HG02870 (cell line): ENCODE measurements at regions not wholly inside any gene's neighbourhood (a gene's known extent, or its start where the extent isn't known, plus 50 kb on each side); places are given as distances from the start of the nearest gene placed in this dataset.
A peak's percentile ranks its signal among the peaks of the same experiment; 100 is the strongest.

Experiments
- ATAC-seq: cut with Tn5 transposase; IDR thresholded peaks from one replicate; pipeline ENCODE4 v1.9.1; 2021; ENCODE audit warnings: mild to moderate bottlenecking, moderate library complexity; ENCODE audit not compliant: unreplicated experiment

DNA sequence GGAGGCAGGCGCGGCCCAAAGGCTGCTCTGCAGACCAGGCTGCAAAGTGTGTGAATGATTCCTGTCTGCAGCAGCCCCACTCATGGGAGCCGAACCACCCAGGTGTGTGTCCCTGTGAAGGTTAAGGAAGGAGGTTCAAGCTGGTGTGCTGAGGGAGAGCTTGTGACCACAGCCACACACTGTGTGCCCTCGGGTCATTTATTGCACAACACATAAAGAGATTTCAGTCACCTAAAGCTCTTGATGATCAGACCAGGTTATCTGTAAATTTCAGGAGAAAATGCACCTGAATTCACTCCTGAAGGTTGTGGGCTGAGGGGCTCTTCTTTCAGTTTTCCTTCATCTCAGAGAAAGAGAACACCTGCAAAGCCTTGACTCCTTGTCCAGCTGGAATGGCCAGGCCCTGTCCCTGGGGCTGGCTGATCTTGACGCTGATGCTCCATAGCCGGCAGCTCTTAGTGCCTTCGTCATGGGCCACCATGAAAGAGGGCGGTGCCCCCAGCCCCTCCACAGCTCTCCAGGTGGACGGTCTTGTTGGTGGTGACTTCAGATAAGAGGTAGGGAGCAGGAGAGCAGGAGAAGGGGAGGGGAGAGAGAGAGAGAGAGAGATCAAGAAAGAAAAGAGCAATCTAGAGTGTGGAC lies 110.8 kb upstream of the C1QTNF9B start:
- no peak for ATAC-seq

DNA sequence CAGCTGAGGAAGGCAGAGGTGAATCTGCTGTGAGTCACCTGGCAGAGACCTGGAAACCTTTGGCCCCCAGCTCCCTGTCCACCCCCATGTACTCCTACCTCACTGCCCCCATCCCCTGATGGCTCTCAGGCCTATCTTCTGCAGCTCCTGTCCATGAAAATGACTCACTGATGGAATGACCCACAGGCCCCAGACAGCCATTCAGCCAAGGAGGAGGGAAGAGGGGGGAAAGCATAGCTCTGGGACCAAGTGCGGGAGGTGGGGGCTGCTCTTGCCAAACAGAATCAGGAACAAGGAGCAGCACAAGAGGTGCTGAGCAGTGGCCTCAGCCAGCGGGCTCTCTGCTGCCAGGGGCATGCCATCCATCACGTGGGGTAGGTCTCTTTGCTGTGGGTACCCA lies 111.4 kb upstream of the C1QTNF9B start:
- ATAC-seq, result no peak

DNA sequence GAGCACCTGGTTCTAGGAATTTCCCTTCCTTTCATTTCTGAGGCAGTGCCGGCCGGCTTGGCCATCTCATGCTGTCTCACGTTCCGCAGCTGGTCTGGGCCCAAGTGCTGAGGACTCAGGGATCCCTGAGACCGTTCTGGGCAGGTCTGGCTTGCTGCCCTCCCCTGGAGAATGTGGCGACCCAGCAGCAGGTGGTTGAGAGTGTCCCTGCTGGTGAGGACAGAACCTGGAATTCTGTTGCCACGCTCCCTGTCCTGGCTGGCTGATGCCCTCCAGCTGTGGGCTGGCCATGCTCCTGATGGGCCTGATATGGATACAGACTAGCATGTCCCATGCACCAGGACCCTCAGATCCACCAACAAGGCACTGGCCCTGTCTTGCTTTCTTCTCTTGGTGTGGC lies 114.0 kb upstream of the C1QTNF9B start:
- ATAC-seq, result no peak

DNA sequence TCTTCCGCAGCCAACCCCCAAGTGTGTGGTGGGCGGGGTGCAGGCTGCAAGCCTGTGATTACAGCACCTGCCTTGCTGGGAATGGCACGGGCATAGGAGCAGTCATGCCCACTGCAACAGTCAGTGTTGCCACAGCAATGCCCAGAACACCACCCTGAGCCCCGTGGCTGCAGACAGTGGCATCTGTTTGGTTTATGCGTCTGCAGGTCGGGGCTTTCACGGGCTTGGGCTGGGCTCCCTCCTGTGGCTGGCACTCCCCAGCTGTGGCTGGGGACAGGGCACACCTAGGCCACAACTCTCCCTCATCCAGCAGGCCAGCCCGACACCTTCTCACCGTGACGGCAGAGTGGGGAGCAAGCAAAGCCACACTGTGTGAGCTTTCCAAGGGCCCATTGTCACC lies 115.3 kb upstream of the C1QTNF9B start:
- no peak for ATAC-seq

DNA sequence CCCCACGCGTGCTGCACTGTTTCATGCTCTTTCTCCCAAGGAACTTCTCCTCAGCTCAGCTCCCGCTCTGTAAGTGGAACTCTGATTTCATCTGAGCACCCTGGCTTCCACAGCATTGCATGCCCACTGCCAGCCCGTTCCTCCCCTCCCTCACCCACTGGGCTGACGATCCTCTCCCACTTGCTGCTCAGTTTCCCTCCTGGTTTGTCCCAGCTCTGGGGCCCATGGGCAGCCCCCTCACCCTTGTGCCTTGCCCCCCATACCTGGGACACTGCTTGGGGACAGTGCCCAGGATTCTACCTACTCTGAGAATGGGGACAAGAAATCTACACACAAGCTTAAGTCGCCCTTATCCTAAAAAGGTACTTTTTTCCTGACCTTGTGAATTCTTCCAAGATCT lies 115.9 kb upstream of the C1QTNF9B start:
- no peak for ATAC-seq

DNA sequence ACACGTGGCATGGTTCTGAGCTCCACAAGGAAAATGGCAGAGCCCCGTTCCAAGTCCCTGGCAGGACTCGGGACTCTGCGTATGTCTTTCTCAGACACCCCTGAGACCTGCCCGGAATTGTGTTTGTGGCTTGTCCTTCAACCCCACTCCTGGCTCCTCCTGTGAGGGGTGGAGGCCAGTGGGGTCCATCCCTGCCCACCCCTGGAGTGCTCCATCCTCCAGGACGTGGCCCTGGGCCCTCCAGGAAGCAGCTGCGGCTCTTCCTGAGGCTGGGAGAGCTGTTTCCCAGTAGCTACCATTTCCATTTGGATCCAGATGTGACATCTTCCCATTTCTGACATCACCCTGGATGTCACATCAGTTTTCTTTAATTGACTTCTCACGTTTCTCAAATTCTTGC lies 118.7 kb upstream of the C1QTNF9B start:
- no peak for ATAC-seq

DNA sequence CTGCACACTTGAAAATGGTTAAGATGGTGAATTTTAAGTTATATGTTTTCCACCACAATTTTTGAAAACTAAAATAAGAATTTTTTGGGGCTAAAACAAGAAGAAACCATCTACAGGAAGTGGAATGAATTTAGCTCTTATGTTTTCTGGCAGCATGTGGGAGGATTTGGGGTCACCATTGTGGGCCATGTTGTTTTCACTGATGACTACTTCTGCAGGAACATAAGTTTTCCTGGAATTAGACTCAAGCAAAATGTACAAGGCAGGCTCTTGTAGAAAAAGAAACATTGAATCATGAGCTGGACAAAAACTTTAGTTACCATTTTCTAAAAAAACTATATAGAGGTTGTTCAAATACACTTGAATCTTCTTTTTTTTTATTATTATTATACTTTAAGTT lies 125.3 kb upstream of the C1QTNF9B start:
- ATAC-seq, result no peak

DNA sequence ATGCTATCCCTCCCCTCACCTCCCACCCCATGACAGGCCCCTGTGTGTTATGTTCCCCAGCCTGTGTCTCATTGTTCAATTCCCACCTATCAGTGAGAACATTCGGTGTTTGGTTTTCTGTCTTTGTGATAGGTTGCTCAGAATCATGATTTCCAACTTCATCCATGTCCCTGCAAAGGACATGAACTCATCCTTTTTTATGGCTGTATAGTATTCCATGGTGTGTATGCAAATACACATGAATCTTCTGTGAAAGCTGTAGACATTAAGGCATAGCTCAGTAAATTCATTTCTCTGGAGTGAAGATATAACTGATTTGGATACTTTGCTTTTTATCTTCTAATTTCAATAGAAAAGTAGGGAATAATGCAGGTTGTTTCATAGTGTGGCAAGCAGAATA lies 125.8 kb upstream of the C1QTNF9B start:
- ATAC-seq, result no peak

DNA sequence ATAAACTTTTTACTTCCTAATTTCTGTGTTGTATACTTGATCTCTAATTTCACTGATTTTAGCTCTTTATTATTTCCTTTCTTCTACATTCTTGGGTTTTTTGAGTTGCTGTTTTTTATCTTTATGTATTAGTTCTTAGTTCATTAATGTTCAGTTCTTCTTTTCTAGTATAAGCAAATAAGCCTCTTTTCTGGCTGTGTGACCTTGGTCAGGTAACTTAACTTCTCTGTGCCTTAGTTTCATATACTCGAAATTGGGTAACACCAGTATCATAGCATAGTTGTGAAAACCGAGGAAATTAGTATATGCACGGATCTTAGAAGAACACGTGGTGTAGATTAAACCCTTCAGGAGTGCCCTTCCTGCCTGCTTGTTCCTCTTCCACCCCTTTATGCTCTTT lies 130.2 kb upstream of the C1QTNF9B start:
- ATAC-seq, result no peak

DNA sequence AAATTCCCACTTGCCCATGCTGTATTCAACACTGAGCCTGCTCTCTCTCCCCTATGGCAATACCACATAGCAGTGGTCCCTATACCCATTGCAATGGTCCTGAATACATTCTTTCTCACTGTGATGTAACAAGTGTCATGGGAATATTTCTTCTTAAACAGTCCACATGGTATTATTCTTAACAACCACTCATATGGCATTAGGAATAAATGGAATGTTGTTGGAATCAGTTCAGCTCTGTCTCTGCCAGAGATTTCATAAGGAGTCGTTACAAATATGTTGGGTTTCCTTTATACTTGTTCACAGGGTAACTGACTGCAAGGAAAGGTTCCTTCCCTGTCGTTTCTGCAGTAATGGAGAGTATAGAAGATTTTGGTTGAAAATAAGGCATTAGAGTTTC lies 128.3 kb upstream of the SPATA13 start:
- ATAC-seq, result no peak

DNA sequence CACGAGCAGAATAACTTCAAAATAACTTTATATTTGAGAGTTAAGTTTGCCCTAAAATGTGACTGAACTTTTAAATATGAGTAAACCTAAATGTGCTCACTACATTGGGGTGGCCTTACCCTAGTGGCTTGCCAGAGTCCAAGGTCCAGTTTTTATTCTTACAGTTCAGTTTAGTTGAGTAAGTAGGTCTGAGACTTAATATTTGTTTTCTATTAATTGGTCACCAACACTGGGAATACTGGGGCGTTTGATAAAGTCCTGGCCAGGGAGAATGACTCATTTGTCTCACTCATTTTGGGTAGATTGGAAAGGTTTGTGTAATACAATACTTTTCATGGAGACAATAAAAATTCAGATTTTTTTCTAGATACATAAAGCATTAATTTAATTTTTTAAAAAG lies 127.8 kb upstream of the SPATA13 start:
- no peak for ATAC-seq

DNA sequence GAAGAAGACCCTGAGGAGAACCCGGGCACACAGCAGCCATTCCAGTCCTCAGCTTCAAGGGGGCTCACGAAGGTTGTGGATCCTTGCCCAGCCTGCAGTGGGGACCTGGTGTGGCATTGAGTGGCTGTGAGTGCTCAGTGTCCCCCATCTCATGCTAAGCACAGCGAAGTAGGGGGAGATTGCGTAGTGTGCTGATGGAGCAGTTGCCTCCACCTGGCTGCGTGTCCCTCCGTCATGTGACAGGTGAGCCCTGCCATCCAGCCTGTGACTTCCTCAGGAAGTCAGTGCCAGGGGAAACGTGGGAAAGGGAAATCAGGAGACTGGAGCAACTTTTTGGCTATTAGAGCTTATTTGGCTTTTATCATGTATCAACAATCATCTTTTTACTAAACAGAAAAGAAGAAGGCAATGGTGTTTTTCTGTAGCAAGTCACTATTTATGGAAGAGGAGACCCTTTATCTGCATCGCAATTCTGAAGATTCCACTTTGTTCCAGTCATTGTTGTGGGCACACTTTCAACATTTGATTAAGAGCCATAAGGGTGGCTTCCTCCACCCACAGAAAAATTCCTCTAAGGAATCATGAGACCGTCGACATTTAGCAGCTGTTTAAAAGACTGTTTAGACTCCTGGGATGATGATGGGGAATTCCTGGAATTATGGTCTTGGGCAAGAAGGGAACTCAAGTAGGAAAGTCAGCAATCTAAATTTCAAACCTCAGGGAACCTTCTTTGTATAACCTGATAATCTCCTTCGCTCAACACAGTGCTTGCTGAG lies 126.8 kb upstream of the SPATA13 start:
- no peak for ATAC-seq

DNA sequence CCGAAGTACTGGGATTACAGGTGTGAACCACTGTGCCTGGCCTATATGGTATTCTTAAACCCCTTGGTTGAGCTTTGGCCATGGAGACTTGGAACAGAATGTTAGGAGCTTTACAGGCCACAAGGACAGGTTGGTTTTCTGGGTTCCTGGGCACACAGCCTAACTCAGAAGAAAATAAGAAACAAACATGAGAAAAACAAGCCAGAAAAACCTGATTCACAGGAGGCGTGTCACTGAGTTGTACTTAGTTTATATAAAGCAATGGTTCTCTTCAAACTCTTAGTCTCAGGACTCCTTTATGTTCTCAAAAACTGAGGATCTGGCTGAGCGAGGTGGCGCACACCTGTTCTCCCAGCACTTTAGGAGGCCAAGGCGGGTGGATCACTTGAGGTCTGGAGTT lies 125.1 kb upstream of the SPATA13 start:
- no peak for ATAC-seq

DNA sequence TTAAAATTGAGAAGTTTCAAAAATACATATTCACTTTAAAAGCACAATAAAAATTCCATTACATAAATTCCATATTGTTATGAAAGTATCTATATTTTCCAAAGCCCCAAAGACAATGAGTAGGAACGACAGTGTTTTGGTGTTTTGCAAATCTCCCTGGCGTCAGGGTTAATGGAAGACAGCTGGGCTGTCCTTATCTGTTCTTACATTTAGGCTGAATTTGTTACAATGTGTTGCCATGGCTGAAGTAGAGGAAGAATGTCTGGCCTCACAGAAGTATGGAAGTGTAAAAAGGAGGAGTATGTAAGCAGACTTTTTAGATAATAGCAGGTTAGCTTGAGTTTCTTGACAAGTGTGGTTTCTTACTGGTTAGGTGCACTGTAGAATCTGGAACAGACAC lies 124.4 kb upstream of the SPATA13 start:
- ATAC-seq, result no peak

DNA sequence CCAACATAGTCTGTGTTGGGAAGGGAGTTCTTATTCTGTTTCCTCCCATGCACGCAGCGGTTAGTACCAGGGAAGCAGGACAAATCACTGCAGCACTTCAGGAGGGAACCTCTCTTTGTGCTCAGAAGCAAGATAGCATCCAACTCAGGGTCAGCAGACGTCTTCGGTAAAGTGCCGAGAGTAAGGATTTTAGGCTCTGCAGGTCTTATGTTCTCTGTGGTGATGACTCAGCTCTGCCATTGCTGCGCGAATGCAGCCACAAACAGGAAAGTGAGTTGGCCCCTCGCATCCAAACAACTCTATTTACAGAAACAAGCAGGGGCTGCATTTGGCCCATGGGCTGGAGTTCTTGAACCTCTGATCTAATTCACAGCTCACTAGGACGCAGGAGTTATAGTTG lies 122.1 kb upstream of the SPATA13 start:
- ATAC-seq, result no peak

DNA sequence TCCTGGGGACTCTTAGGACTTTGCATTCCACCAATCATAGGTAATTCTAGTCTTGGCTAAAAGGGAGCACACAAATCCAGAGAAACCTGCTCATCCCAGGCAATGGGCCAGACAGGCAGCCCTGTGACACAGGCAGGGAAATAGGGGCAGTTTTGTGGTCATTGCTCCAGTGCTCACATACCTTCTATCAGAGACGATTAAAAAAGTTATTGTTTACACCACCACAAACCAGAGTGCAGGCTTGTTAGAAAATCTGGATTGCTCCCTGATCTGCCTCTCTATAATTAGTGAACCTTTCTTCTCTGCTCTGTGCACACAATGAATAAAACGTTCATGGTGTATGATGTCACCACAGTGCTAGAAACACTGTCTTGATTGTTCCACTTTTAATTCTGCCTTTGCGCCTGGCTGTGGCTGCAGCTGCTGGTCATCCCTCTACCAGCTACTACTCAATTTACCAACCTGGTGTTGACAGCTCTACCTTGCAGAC lies 121.6 kb upstream of the SPATA13 start:
- no peak for ATAC-seq

DNA sequence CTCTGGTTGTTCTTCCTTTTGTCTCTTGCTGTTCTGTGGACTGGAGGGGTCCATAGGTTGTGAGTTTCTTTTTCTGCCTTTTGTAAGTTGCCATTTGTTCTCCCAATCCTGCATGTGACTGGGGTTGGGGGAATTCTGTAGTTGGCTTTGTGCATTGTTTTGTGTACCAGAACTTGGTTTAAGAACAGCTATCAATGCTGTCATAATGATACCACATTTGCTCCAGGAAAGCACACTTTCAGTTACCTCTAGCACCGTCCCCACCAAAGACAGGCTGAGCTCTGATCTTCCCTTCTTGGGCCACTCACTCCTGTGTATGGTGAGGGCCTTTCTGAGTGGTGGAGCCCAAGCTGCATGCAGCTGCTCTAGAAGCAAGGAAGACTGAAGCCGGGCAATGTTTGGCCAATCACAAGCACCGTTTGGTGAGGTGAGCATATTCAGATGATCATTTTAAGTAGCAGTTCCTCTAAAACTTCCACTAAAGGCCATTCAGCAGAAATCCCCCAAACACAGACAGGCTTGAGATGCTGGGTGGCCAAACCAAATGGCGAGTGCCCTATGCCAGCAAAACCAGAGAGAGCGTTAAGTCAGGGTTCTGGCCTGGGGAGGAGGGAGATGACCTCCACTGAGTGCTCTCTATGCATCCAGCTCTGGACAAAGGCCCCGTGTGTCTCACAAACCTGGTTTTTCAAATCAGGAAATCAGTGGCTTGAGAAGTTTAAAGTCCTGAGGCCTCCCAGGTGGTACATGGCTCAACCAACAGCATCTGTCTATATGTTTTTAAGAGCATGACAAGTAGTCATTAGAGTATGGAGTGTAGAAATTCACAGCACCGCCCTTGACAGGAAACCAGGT lies 120.7 kb upstream of the SPATA13 start:
- ATAC-seq, result peak; percentile 82

DNA sequence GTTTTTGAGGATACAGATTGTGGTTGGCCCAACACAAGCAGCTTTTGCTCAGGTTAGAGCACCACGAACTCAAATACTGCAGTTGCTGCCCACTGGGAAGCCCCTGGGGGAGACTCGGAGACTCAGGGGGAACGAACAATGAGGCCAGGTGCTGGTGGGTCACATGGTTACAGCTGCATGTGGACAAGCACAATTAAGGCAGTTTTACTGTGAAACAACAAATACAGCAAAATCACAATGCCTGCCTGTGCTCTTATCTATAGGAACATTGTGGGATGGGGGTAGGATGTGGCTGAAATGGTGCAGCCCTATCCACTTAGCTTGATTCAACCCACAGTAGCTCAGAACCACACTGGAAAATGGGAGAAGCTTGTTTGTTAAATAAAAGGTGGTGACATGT lies 119.7 kb upstream of the SPATA13 start:
- ATAC-seq, result no peak

DNA sequence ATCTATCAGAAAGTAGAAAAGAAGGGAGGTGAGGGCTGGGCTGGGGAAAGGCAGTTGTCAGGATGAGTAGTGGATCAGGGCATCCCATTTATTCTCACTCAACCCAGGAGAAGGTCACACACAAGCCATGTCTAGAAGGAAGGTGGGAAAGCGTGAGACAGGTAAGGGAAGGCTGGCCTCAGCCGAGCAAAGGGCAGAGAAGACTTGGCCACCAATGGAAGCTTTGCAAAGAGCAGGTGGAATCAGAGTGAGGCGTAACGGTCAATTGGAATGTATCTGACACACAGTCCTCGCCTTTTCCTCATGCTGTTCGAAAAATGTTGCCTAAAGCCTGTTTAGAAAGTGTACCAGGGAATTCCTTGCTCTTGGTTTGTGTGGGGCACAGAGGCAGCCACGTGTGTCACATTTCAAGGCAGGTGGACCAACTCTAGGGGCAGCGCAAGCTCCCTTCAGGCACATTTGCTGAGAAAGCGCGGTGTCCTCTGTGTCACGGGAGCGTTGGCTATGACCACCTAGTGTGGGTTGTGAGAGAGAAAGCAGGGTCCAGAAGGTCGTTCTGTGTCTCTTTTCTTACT lies 118.8 kb upstream of the SPATA13 start:
- no peak for ATAC-seq

DNA sequence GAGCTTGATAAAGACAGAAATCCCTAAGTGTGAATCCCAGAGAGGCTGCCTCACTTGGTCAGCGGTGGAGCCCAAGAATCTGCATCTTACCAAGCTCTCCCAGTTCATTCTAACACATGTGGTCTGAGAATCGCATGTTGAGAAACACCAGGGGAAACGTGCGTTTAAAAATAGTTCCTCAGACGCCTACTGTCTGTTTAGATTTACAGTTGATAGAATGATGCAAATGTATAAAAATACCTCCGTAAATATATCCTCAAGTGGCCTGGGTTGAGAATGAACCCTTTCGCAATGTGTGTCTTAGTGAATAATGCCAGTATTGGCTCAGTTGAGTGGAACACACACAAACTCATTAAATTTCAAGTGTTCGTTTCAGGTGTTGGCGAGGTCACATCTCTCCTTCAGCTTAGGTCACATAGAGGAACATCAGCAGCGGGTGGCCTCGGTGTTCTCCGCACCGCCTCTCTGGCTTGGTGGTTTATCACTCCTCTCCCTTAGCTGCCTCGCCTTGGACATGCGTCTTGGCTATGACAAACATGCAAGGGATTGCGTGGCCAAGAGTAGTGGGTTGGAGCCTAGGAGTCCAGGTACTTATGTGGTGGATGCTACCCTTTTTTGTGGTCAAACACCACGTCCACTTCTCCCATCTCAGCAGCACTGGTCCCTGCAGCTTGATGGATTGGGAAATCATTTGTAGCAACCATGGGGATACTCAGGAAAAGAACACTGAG lies 117.6 kb upstream of the SPATA13 start:
- ATAC-seq, result no peak
